ENCODE measurements at regions not wholly inside any gene's neighbourhood (a gene's known extent, or its start where the extent isn't known, plus 50 kb on each side); places are given as distances from the start of the nearest gene placed in this dataset.

- TF ChIP-seq POLR2A (IDR thresholded peaks at IDR 0.05; ENCODE audit: low read length) (no peak), GATA1 (IDR thresholded peaks at IDR 0.05; ENCODE audit: low read depth, low read length) (no peak)
Measured at GRCh38 chr11:15912825-15913224, 443.5 kb downstream of the SOX6 start.

Measured in erythroblast (primary cell).